HAP-1 (cell line): ENCODE measurements at regions not wholly inside any gene's neighbourhood (a gene's known extent, or its start where the extent isn't known, plus 50 kb on each side); places are given as distances from the start of the nearest gene placed in this dataset.

ENCODE experiments used
- DNase-seq, 2 experiments: peaks; one replicate each; pipeline ENCODE4 v3.0.0-alpha.2; 2016 to 2020; ENCODE audit warnings: low spot score in 2 of 2
- H3K27me3 ChIP-seq: fragments of 250-450 bp; sonication (Bioruptor Pico); 2 replicates; pipeline ENCODE4 v1.5.1; 2020; ENCODE audit warnings: low read depth, mild to moderate bottlenecking, moderate library complexity
- H3K36me3 ChIP-seq: fragments of 250-450 bp; sonication (Bioruptor Pico); replicated peaks from 2 replicates; pipeline ENCODE4 v1.5.1; 2020; ENCODE audit warnings: mild to moderate bottlenecking
- H3K4me1 ChIP-seq: fragments of 250-450 bp; sonication (Bioruptor Pico); 2 replicates; pipeline ENCODE4 v1.5.1; 2020; ENCODE audit warnings: mild to moderate bottlenecking
- H3K4me3 ChIP-seq: fragments of 250-450 bp; sonication (Bioruptor Pico); 2 replicates; pipeline ENCODE4 v1.5.1; 2020; ENCODE audit warnings: mild to moderate bottlenecking, moderate library complexity
- H3K9me3 ChIP-seq: fragments of 250-450 bp; sonication (Bioruptor Pico); 2 replicates; pipeline ENCODE4 v1.5.1; 2020; ENCODE audit warnings: mild to moderate bottlenecking, moderate library complexity
- in situ Hi-C: fragments of 300-500 bp; cut with MboI; formaldehyde crosslinking; loops from 3 replicates; pipeline ENCODE4 v1.14.3; 2020; ENCODE audit warnings: low sequenced_read_pairs, inconsistent platforms, mixed read lengths

DNA sequence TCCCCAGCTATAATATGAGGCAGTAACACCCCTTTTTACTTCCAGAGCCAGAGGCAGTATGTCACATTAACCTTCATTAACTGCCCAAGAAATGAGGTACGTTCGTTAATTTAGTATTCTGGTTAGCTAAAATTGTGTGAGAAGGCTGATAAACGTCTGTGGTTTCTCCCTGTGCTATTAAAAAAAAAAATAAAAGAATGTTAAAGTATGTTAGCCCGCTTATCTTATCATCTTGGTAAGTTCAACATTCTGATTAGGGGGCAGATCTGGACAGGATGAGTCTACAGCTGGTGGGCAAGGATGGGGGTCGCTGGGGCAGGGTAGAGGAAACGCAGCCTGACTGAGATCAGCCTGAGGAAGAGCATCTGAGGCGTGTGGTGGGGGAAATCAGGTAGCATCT is 154.0 kb downstream of the PRL start:
- DNase-seq: no peak
- H3K4me1 ChIP-seq: no peaks in the 10 kb centered on the region
- no peaks in the 10 kb centered on the region for H3K36me3 ChIP-seq
- in situ Hi-C loops: no loop called here
- no peaks in the 10 kb centered on the region for H3K9me3 ChIP-seq
- H3K27me3 ChIP-seq: no peaks in the 10 kb centered on the region
- H3K4me3 ChIP-seq: no peak overlapping the region

DNA sequence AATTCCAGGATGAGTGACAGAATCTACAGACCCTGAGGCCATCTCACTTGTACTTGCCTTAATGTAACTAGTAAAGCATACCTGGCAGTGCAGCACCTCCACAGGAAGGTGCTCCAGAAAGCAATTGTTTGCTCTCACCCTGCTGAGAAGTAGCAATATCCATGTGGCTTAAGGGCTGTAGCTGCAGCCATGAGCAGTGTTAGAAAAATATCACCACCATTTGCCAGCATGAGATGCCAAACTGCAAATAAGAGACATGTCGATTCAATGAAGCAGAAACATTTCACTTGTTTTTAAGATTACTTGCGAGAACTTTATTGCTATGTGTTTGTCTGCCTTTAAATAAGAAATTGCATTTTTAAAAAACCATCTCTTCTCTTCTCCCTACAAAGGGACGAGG is 151.5 kb downstream of the PRL start:
- H3K27me3 ChIP-seq: no peaks in the 10 kb centered on the region
- H3K36me3 ChIP-seq: no peaks in the 10 kb centered on the region
- no peaks in the 10 kb centered on the region for H3K9me3 ChIP-seq
- H3K4me1 ChIP-seq: peaks cover 18% of the 10 kb centered on the region
- H3K4me3 ChIP-seq: no peak overlapping the region
- no peak for DNase-seq
- in situ Hi-C loops: no loop called here

DNA sequence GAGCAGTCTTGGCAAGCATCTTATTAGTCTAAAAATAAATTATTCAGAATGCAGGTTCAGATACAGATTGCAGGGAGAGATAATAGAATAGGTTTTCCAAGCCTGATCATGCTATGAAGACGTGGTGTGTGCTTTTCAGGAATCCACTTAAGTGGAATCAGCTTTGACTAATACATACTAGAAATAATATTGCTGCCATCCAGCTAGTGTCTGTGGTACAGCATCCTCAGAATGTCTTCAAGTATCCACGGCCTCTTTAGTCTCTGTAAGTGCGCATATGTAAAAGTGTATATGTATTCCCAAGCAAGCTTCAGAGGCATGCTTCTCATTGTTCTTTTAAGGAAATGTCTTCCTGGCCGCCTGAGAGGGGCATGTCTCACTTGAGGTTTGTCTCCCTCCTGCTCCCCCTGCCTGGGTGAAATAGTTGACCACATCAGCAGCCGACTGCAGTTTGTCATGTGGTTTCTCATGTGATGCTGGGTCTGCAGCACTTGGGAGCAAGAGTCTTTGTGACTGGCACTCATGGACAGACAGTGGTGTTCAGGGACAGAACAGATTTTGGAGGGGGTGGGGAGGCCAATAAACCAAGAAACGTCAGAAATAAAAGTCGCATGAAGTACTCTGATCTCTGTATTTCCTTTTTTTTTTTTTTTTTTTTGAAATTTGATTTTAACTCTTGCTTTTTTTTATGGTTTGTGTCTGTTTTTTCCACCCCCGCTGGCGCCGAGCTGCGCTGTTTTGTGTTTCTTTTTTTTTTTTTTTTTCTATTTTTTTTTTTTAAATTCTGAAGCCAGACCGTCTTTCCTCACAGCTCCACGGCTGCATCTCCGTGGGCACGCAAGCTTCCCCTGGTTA is 150.8 kb downstream of the PRL start:
- Histone ChIP-seq H3K36me3 (no peaks in the 10 kb centered on the region), H3K4me1 (peaks cover 18% of the 10 kb centered on the region), H3K9me3 (no peaks in the 10 kb centered on the region), H3K4me3 (no peak overlapping the region), H3K27me3 (no peaks in the 10 kb centered on the region)
- in situ Hi-C loops: no loop called here
- DNase-seq: peak in 1 of 2 experiments; percentile 12

DNA sequence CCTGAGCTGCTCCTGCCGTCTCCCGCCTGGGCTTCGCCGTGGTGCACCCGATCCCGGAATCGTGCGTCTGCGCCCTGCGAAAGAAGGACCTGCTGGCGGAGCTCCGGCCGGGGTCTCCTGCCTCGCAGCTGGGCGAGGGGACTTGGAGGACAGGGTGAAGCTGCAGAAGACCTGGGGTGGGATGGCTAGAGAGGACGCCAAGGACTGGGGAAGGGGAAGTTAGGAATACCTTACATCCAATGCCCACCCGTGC is 150.2 kb downstream of the PRL start:
- no peaks in the 10 kb centered on the region for H3K27me3 ChIP-seq
- H3K4me3 ChIP-seq: no peak overlapping the region
- no peaks in the 10 kb centered on the region for H3K36me3 ChIP-seq
- no peak for DNase-seq
- H3K4me1 ChIP-seq: peaks cover 18% of the 10 kb centered on the region
- H3K9me3 ChIP-seq: no peaks in the 10 kb centered on the region
- in situ Hi-C loops: no loop called here

DNA sequence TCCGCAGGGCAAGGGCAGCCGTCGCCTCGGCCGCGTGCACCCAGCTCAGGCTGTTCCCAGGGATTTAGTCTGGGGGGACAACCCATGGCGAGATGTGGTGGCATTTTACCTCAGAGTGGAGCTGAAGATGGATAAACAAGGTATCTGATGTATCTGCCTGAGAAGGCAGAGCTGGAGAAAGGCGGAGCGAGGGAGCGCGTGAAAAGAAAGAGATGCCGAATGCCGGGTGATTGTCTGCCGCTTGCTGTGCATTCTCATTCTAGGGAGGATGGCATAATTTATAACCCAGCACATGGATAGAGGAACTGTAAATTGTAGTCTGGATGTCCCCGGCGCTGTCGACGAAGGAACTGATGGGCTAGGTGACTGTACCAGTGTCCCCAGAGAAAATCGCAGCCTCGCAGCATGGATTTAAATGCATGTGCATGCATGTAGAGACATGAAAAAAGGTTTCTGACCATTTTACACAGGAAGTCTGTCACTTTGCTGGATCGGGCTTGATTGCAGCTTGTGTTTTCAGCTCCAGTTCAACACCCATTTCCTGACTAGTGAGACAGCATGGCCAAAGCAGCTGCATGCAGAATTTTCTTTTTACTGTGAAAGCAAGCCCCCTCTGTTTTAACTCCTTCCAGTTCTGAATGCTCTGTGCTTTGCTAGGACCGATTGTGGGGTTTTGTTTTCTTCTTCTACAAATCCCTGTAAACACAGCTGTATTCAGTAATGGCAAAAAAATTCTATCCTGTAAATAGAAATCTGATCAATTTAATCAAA is 149.7 kb downstream of the PRL start:
- Histone ChIP-seq H3K4me1 (peaks cover 18% of the 10 kb centered on the region), H3K4me3 (no peak overlapping the region), H3K27me3 (no peaks in the 10 kb centered on the region), H3K9me3 (no peaks in the 10 kb centered on the region), H3K36me3 (no peaks in the 10 kb centered on the region)
- DNase-seq: no peak
- in situ Hi-C loops: no loop called here

DNA sequence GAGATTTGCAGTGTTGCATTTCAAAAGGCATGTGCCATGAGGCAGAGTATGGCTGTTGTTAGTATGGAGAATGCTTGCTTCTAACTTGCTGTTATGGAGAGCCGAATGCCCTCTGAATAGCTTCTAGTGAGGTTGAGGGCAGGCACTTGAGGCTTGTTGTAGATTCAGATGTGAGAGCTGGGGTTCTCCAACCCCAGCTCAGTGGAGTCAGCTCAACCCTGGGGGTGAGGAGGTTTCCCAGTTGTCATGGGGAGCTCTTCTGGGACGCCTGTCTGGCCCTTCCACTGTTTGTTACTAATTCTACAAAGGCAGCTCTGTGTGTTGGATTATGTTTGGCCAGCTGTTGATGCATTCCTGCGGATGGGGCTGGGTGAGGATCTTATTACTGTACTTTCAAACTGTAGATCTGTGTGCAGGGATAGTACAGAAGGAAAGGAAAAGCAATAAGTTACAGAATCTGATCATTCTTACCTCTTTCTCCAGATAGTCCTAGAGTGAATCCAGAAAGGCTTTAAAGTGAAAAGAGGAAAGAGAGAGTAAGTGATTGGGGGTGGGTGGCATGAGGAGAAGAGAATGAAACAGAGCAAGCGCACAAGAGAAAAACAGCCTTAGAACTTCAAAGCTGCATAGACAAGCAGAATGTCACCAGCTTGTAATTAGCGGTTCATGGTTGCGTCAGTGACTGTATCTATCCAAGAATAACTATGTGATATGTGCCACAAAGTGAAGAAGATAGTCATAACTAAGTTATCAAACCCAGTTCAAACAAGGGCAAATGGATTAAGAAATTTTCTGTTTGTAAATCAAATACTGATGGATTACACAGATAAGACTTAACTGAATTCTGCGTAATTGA is 148.7 kb downstream of the PRL start:
- peak in 1 of 2 experiments; percentile 40 for DNase-seq
- no peak overlapping the region for H3K4me3 ChIP-seq
- in situ Hi-C loops: no loop called here
- H3K27me3 ChIP-seq: no peaks in the 10 kb centered on the region
- peaks cover 18% of the 10 kb centered on the region for H3K4me1 ChIP-seq
- H3K36me3 ChIP-seq: no peaks in the 10 kb centered on the region
- no peaks in the 10 kb centered on the region for H3K9me3 ChIP-seq

DNA sequence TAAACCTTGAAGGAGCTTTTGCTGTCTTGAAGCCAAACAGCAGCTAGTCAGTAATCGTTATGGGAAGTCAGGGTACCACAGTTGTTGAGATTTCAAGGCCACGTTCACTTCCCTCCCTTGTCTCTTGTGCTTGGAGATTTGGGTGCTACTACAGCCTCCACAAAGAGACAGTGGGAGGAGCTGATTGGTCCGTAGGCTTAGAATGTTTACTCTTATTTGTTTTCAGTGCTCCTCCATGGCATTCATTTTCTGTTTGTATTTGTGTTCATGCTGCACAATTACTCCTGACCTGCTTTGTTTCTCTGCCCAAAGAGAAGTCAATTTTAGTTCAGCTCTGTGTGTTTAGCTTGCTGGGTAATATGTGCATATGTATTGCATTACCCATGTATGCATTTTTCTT is 147.7 kb downstream of the PRL start:
- peaks cover 18% of the 10 kb centered on the region for H3K4me1 ChIP-seq
- no peaks in the 10 kb centered on the region for H3K9me3 ChIP-seq
- H3K4me3 ChIP-seq: no peak overlapping the region
- DNase-seq: no peak
- H3K36me3 ChIP-seq: no peaks in the 10 kb centered on the region
- in situ Hi-C loops: no loop called here
- H3K27me3 ChIP-seq: no peaks in the 10 kb centered on the region

DNA sequence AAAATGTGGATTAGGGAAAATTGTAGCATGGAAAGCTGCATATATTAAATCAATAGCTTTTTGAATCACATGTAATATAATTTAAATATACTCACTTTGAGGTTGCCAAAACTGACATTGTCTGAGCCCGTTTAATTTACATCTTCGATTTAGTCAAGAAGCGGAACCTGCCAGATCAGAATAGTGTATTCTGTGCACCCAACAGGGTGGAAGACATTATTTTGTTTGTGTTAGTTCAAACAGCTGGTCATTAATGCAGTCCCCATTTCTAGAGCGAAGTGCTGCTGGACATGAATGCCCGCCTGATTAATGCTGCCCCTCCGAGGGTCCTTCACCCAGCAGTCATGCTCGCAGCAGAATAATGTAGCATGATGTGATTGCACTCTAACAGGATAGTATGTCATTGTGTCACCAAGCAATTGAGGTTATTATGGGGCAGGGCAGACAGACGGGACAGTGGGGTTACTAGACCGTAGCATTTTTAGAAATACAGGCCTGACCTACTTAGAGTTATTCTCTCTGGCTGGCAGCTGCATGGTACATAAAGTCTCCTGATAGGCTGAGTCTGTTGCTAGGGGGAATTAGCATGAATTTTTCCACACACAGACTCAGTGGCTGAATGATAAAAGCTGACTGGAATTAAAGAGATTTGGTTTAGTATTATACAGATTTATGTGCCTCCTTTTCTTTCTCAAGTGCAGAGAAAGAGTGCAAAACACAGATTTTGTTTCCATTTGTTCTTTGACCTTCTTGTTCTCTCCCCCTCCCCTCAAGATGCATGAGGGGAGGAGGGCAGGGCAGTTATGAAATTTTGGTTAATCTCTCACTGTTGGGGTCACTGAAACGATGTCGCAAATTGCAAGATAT is 147.1 kb downstream of the PRL start:
- DNase-seq: peak; percentile 53 to 68
- Histone ChIP-seq H3K27me3 (no peaks in the 10 kb centered on the region), H3K9me3 (no peaks in the 10 kb centered on the region), H3K4me3 (no peak overlapping the region), H3K36me3 (no peaks in the 10 kb centered on the region), H3K4me1 (peaks cover 18% of the 10 kb centered on the region)
- in situ Hi-C loops: no loop called here

DNA sequence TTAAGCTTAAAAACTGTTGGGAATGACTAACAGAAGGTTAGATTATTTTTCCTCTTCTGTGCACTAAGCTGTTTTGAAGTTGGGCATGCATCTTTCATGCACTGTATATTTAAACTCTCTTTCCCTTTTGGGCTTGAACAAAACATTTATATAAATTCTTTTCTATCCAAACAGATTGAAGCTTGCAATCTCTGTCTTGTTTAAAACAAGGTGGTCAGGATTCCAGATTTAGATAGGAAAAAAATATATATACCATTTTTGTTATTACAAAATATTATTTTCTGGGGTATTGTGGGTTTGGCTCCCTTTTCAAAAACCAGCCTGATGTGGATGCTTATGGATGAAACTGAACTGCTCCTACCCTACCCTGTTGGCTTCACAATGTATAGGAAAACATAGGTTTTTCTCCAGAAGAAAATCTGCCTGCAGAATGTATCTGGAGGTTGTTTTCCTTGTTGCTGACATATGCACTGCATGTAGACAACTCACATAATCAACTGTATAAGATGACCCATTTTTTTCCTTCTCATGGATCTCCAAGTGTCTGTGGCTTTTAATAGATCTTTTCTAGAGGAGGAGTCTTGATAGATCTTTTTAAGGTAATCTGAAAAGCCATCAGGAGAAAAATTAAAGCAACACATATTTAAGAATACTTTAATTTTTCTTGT is 146.3 kb downstream of the PRL start:
- H3K9me3 ChIP-seq: no peaks in the 10 kb centered on the region
- no peak for DNase-seq
- H3K4me1 ChIP-seq: peaks cover 18% of the 10 kb centered on the region
- no peaks in the 10 kb centered on the region for H3K27me3 ChIP-seq
- no peak overlapping the region for H3K4me3 ChIP-seq
- H3K36me3 ChIP-seq: no peaks in the 10 kb centered on the region
- in situ Hi-C loops: no loop called here

DNA sequence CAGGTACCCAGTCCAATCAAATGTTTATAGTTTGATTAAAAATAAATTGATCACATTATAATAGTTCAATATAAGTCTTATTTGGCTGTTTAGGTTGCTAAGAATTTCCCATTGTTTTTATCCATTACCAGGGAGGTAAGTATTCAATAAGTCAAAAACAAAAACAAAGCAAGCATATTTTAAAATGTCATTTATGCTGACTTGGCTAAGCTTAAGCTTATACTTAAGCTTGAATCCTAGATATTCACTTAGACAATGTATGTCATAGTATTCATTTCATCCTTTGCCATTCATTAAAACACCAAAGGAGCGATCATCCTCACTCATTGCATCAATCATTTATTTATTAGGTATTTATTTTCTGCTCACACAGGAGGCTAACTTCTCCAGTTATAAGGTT is 144.9 kb downstream of the PRL start:
- in situ Hi-C loops: no loop called here
- peaks cover 18% of the 10 kb centered on the region for H3K4me1 ChIP-seq
- no peaks in the 10 kb centered on the region for H3K9me3 ChIP-seq
- no peaks in the 10 kb centered on the region for H3K36me3 ChIP-seq
- H3K4me3 ChIP-seq: no peak overlapping the region
- no peaks in the 10 kb centered on the region for H3K27me3 ChIP-seq
- no peak for DNase-seq

DNA sequence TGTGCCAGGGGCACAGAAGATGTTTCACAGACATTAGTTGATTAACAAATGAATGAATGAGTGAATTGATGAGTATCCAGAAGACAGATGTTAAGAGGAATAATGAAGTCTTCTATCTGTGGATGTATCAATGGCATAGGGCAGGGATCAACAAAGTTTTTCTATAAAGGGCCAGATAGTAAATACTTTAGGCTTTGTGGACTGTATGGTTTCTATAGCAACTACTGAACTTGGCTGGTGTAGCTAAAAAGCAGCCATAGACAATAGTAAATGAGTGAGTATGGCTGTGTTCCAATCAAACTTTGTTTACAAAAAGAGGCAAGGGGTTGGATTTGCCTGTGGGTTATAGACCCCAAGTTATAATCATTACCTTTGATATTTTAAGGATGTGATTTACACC is 144.0 kb downstream of the PRL start:
- Histone ChIP-seq H3K4me1 (peaks cover 18% of the 10 kb centered on the region), H3K4me3 (no peak overlapping the region), H3K27me3 (no peaks in the 10 kb centered on the region), H3K9me3 (no peaks in the 10 kb centered on the region), H3K36me3 (no peaks in the 10 kb centered on the region)
- DNase-seq: no peak
- in situ Hi-C loops: no loop called here

DNA sequence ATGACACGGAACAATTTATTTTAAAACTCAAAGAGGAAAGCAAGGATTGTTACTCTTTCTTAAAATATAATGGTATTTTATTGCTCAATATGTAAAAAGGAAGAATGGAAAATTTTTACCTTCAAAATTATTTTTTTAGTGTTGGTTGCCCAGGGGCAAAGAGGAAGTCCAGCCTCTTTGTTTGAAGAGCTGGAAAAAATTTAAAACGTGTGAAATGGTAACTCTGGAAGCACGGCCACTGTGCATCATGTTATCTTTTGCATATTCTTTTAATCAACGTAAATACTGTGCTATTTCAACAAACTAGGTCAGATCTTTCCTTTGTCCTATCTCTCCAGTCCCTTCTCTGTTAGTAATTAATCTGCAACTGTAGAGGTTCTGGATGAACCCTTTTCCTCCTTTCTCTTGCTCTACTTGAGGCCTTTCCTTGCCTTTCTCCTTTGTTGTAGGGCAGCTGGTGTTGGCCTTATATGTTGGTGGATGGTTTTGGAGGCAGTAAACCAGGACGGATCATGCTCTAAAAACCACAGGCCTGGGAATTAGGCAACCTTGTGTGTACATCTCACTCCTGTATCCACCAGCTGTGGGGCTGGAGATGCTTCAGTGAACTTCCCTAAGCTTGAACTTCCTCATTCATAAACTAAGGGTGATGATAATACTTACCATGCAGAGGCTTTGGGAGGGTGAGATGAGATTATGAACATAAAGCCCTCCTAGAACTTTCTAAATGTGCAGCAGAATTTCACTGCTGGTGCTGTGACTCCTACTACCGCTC is 143.3 kb downstream of the PRL start:
- Histone ChIP-seq H3K27me3 (no peaks in the 10 kb centered on the region), H3K36me3 (no peaks in the 10 kb centered on the region), H3K4me3 (no peak overlapping the region), H3K4me1 (peaks cover 13% of the 10 kb centered on the region), H3K9me3 (no peaks in the 10 kb centered on the region)
- DNase-seq: no peak
- in situ Hi-C loops: no loop called here
